ENCODE measurements at regions not wholly inside any gene's neighbourhood (a gene's known extent, or its start where the extent isn't known, plus 50 kb on each side); places are given as distances from the start of the nearest gene placed in this dataset.

GRCh38 chr14:61878931-61879330 lies 116.7 kb downstream of the SNAPC1 start:
- H3K27me3 ChIP-seq (ENCODE audit: low read depth) = peaks cover 9% of the 10 kb centered on the region
- H3K4me3 ChIP-seq = no peak overlapping the region
- in situ Hi-C loops (cut with MboI; ENCODE audit: low sequenced_read_pairs) = loop anchor here (25.0 kb wide), 1 partner anchor 233 kb away; no protein-coding TSS in a partner anchor
- no peaks in the 10 kb centered on the region for H3K36me3 ChIP-seq (replicated peaks)
- no peaks in the 10 kb centered on the region for H3K4me1 ChIP-seq
- DNase-seq (ENCODE audit: low spot score in 2 of 2) = no peak
- no peaks in the 10 kb centered on the region for H3K9me3 ChIP-seq

GRCh38 chr14:61881046-61881445 lies 118.8 kb downstream of the SNAPC1 start:
- H3K4me3 ChIP-seq = no peak overlapping the region
- H3K27me3 ChIP-seq (ENCODE audit: low read depth) = peaks cover 6% of the 10 kb centered on the region
- no peak for DNase-seq (ENCODE audit: low spot score in 2 of 2)
- no peaks in the 10 kb centered on the region for H3K36me3 ChIP-seq (replicated peaks)
- no peaks in the 10 kb centered on the region for H3K9me3 ChIP-seq
- in situ Hi-C loops (cut with MboI; ENCODE audit: low sequenced_read_pairs) = loop anchor here (25.0 kb wide), 1 partner anchor 231 kb away; no protein-coding TSS in a partner anchor
- H3K4me1 ChIP-seq = no peaks in the 10 kb centered on the region

DNA sequence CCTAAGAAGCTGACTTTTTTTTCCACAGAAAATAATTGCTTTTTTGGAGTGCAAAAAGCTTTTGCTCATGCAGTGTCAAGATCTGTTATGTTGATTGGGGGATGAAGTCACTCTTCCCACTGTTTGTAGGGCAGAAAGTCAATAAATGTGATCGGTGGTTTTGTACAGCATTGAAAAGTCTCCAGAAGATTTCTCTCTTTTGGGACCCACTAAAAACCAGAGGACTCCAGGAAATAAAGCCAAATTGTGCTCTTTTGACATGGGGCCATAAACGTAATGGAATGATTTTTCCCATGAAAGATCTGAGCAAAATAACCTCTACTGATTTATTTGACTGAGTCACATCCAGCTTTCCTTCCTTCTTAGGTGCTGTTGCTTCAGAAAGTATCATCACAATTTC lies 122.5 kb downstream of the SNAPC1 start:
- Histone ChIP-seq H3K27me3 (ENCODE audit: low read depth) (no peaks in the 10 kb centered on the region; the same call in 1 of the 2 replicates), H3K4me1 (no peaks in the 10 kb centered on the region), H3K9me3 (no peaks in the 10 kb centered on the region), H3K36me3 (replicated peaks) (no peaks in the 10 kb centered on the region), H3K4me3 (no peak overlapping the region)
- in situ Hi-C loops (cut with MboI; ENCODE audit: low sequenced_read_pairs) = loop anchor here (25.0 kb wide), 1 partner anchor 228 kb away; no protein-coding TSS in a partner anchor
- no peak for DNase-seq (ENCODE audit: low spot score in 2 of 2)

- no peak for DNase-seq (ENCODE audit: low spot score in 2 of 2)
- no peaks in the 10 kb centered on the region for H3K4me1 ChIP-seq
- no peaks in the 10 kb centered on the region for H3K36me3 ChIP-seq (replicated peaks)
- no peaks in the 10 kb centered on the region; the same call in 1 of the 2 replicates for H3K27me3 ChIP-seq (ENCODE audit: low read depth)
- no peak overlapping the region for H3K4me3 ChIP-seq
- H3K9me3 ChIP-seq = no peaks in the 10 kb centered on the region
- in situ Hi-C loops (cut with MboI; ENCODE audit: low sequenced_read_pairs) = loop anchor here (25.0 kb wide), 1 partner anchor 227 kb away; no protein-coding TSS in a partner anchor
Measured at GRCh38 chr14:61885203-61885961, 123.2 kb downstream of the SNAPC1 start.

DNA sequence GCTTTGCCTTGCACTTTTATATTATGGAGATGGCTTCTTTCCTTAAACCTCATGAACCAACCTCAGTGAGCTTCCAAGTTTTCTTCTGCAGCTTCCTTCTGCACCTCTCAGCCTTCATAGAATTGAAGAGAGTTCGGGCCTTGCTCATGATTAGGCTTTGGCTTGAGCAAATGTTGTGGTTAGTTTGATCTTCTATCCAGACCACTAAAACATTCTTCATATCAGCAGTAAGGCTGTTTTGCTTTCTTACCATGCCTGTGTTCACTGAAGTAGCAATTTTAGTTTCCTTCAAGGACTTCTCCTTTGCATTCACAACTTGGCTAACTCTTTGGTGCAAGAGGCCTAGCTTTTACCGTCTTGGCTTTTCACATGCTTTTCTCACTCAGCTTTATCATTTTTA lies 125.4 kb downstream of the SNAPC1 start:
- no peaks in the 10 kb centered on the region for H3K27me3 ChIP-seq (ENCODE audit: low read depth)
- in situ Hi-C loops (cut with MboI; ENCODE audit: low sequenced_read_pairs) = loop anchor here (25.0 kb wide), 1 partner anchor 225 kb away; no protein-coding TSS in a partner anchor
- no peak for DNase-seq (ENCODE audit: low spot score in 2 of 2)
- no peaks in the 10 kb centered on the region for H3K9me3 ChIP-seq
- H3K4me1 ChIP-seq = no peaks in the 10 kb centered on the region
- H3K4me3 ChIP-seq = no peak overlapping the region
- no peaks in the 10 kb centered on the region for H3K36me3 ChIP-seq (replicated peaks)

GRCh38 chr14:61889914-61890351 lies 127.7 kb downstream of the SNAPC1 start:
- Histone ChIP-seq H3K36me3 (replicated peaks) (no peaks in the 10 kb centered on the region), H3K4me3 (no peak overlapping the region), H3K4me1 (no peaks in the 10 kb centered on the region), H3K27me3 (ENCODE audit: low read depth) (no peaks in the 10 kb centered on the region), H3K9me3 (no peaks in the 10 kb centered on the region)
- in situ Hi-C loops (cut with MboI; ENCODE audit: low sequenced_read_pairs) = loop anchor here (25.0 kb wide), 1 partner anchor 222 kb away; no protein-coding TSS in a partner anchor
- DNase-seq (ENCODE audit: low spot score in 2 of 2) = no peak

DNA sequence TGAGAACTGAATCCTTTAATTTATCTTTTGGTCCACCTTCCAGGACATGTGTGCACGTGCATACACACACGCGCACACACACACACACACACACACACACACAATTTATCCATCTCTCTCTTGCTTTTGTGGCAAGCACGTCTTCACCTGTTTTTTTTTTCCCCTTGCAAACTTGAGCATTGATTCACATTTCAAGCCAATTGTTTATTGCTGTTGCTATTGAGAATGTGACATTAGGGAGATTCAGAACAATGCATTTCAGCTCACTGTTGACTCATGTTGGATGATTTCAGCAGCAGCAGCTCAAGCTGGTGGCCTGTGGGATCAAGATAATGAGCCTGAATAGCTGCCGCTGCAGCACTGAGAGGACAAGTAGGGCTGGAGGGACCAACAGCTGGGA lies 128.9 kb downstream of the SNAPC1 start:
- in situ Hi-C loops (cut with MboI; ENCODE audit: low sequenced_read_pairs) = loop anchor here (25.0 kb wide), 1 partner anchor 221 kb away; no protein-coding TSS in a partner anchor
- Histone ChIP-seq H3K4me3 (no peak overlapping the region), H3K9me3 (no peaks in the 10 kb centered on the region), H3K36me3 (replicated peaks) (no peaks in the 10 kb centered on the region), H3K4me1 (no peaks in the 10 kb centered on the region), H3K27me3 (ENCODE audit: low read depth) (no peaks in the 10 kb centered on the region)
- no peak for DNase-seq (ENCODE audit: low spot score in 2 of 2)

DNA sequence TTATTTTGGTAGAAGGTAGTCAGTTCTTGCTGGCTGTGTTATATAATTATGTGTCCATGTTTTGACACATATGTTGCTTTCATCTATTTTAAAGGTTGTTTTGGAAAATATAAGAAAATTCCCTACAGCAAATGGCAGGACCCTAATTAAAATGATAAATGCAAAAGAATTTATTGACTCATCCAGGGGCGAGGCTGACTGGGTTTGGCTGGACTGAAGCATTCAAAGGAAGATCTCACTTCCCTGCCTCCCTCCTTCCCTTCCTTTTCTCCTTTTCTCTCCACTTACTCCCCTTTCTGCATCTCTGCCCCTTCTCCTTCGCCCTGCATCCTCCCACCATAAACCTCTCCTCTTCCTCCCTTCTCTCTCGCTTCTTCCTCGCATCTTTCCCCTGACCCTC lies 129.6 kb downstream of the SNAPC1 start:
- no peaks in the 10 kb centered on the region for H3K36me3 ChIP-seq (replicated peaks)
- no peaks in the 10 kb centered on the region for H3K4me1 ChIP-seq
- no peaks in the 10 kb centered on the region for H3K9me3 ChIP-seq
- H3K27me3 ChIP-seq (ENCODE audit: low read depth) = no peaks in the 10 kb centered on the region
- DNase-seq (ENCODE audit: low spot score in 2 of 2) = no peak
- H3K4me3 ChIP-seq = no peak overlapping the region
- in situ Hi-C loops (cut with MboI; ENCODE audit: low sequenced_read_pairs) = loop anchor here (25.0 kb wide), 1 partner anchor 220 kb away; no protein-coding TSS in a partner anchor

- no peaks in the 10 kb centered on the region for H3K4me1 ChIP-seq
- in situ Hi-C loops (cut with MboI; ENCODE audit: low sequenced_read_pairs) = loop anchor here (25.0 kb wide), 1 partner anchor 219 kb away; no protein-coding TSS in a partner anchor
- no peaks in the 10 kb centered on the region for H3K9me3 ChIP-seq
- DNase-seq (ENCODE audit: low spot score in 2 of 2) = no peak
- no peaks in the 10 kb centered on the region for H3K27me3 ChIP-seq (ENCODE audit: low read depth)
- H3K36me3 ChIP-seq (replicated peaks) = no peaks in the 10 kb centered on the region
- no peak overlapping the region for H3K4me3 ChIP-seq
Measured at GRCh38 chr14:61893371-61893940, 131.2 kb downstream of the SNAPC1 start.

DNA sequence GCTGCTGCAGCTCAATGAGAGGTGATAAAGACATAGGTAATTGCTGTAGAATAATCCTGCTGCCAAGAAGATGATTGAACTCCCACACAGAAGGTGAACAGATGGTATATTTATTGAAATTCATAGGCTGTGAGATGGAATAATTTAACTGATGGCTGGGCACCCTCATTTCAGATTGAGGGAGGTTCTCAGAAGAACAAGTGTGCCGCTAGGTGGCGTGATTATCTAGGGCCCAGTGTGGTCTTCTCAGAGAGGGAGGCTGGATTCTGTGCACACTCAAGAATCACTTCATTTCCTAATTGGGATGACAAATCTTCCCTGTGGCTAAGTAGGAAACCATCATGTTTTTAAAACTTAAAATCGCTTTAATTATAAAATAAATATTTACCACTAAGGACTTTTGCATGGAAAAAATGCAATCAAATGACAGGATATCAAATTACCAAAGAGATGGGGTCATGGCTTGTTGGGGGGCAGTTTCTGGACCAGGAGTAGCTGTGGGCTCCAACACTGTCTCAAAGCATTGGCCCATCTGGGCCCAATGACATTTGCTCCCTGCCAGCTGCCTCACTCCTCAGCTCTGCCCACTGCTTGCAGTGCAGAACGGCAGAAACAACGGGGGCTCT lies 132.3 kb downstream of the SNAPC1 start:
- Histone ChIP-seq H3K36me3 (replicated peaks) (no peaks in the 10 kb centered on the region), H3K9me3 (no peaks in the 10 kb centered on the region), H3K4me3 (no peak overlapping the region), H3K27me3 (ENCODE audit: low read depth) (0 out of 2 replicates have a peak, but pooled peaks cover 1% of the 10 kb centered on the region), H3K4me1 (no peaks in the 10 kb centered on the region)
- DNase-seq (ENCODE audit: low spot score in 2 of 2) = peak; percentile 25 to 81
- in situ Hi-C loops (cut with MboI; ENCODE audit: low sequenced_read_pairs) = loop anchor here (25.0 kb wide), 1 partner anchor 218 kb away; no protein-coding TSS in a partner anchor

DNA sequence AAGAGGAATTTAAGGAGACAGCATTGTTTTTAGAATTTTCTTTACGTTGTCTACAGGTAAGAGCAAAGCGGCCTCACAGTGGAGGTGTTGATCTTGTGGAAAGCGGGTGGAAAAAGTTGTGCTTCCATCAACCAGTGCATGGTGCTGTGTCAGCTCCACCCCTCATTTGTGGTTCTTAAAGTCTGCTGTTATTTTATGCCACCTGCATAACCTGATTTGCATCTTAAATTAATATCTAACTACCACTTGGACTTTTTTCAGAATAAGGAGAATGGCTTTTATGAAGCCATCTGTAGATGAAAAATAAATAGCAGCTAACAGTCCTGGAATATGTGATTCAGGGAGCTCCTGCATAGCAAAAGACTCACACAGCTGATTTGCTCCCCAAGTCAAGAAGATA lies 135.1 kb downstream of the SNAPC1 start:
- no peaks in the 10 kb centered on the region for H3K36me3 ChIP-seq (replicated peaks)
- DNase-seq (ENCODE audit: low spot score in 2 of 2) = no peak
- no peaks in the 10 kb centered on the region for H3K9me3 ChIP-seq
- H3K27me3 ChIP-seq (ENCODE audit: low read depth) = 0 out of 2 replicates have a peak, but pooled peaks cover 4% of the 10 kb centered on the region
- H3K4me1 ChIP-seq = no peaks in the 10 kb centered on the region
- in situ Hi-C loops (cut with MboI; ENCODE audit: low sequenced_read_pairs) = loop anchor here (25.0 kb wide), 1 partner anchor 215 kb away; no protein-coding TSS in a partner anchor
- H3K4me3 ChIP-seq = no peak overlapping the region

- no peaks in the 10 kb centered on the region for H3K4me1 ChIP-seq
- in situ Hi-C loops (cut with MboI; ENCODE audit: low sequenced_read_pairs) = loop anchor here (25.0 kb wide), 1 partner anchor 214 kb away; no protein-coding TSS in a partner anchor
- no peak for DNase-seq (ENCODE audit: low spot score in 2 of 2)
- no peak overlapping the region for H3K4me3 ChIP-seq
- 0 out of 2 replicates have a peak, but pooled peaks cover 4% of the 10 kb centered on the region for H3K27me3 ChIP-seq (ENCODE audit: low read depth)
- H3K9me3 ChIP-seq = no peaks in the 10 kb centered on the region
- H3K36me3 ChIP-seq (replicated peaks) = no peaks in the 10 kb centered on the region
Measured at GRCh38 chr14:61898568-61898967, 136.3 kb downstream of the SNAPC1 start.

DNA sequence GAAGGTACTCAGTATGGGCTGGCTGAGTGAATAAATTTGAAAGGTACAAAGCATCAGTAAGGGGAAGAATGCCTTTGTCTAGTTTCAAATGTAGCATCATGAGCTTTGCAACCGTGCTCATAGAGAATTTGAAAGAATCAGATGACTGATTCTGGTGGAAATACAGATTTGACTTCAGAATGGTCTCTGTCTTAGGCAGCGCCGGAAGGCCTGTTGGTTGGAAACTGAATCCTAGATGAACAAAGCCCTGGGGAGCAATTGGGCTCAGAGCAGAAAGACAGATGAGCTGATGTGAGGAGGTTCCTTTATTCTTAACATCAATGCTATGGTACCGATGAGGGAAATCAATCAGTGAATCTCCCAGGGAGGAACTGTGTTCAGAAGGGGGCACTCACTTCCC lies 137.3 kb downstream of the SNAPC1 start:
- 0 out of 2 replicates have a peak, but pooled peaks cover 4% of the 10 kb centered on the region for H3K27me3 ChIP-seq (ENCODE audit: low read depth)
- no peaks in the 10 kb centered on the region for H3K9me3 ChIP-seq
- no peaks in the 10 kb centered on the region for H3K36me3 ChIP-seq (replicated peaks)
- no peak for DNase-seq (ENCODE audit: low spot score in 2 of 2)
- no peaks in the 10 kb centered on the region for H3K4me1 ChIP-seq
- in situ Hi-C loops (cut with MboI; ENCODE audit: low sequenced_read_pairs) = loop anchor here (25.0 kb wide), 1 partner anchor 213 kb away; no protein-coding TSS in a partner anchor
- H3K4me3 ChIP-seq = no peak overlapping the region
